Tibial artery (tissue), 4 donors: ENCODE measurements at regions not wholly inside any gene's neighbourhood (a gene's known extent, or its start where the extent isn't known, plus 50 kb on each side); places are given as distances from the start of the nearest gene placed in this dataset.

ENCODE experiments used
- DNase-seq, 2 donors: peaks; one replicate each; pipeline ENCODE4 v3.0.0-alpha.2; 2019
- H3K27ac ChIP-seq, 2 donors: fragments of 200-600 bp; sonication (generic) in 1 of 2; 1 replicate in 1 of 2; 2 replicates in 1 of 2; pipeline ENCODE4 v1.5.1; 2018 to 2019; ENCODE audit warnings: mild to moderate bottlenecking in 1 of 2
- H3K27me3 ChIP-seq, 2 donors: fragments of 200-600 bp; sonication (generic) in 1 of 2; one replicate each; pipeline versions ENCODE4 v1.5.1 to v1.6.0; 2016 to 2019
- H3K36me3 ChIP-seq, 3 donors: fragments of 200-600 bp; sonication (generic) in 2 of 3; one replicate each; pipeline ENCODE4 v1.5.1; 2016 to 2019; ENCODE audit warnings: mild to moderate bottlenecking in 2 of 3
- H3K4me1 ChIP-seq, 4 donors: fragments of 200-600 bp; sonication (generic) in 2 of 4; 1 replicate in 3 of 4; 2 replicates in 1 of 4; pipeline ENCODE4 v1.5.1; 2016 to 2019
- H3K4me3 ChIP-seq, 2 donors: fragments of 200-600 bp; sonication (generic) in 1 of 2; 1 replicate in 1 of 2; 2 replicates in 1 of 2; pipeline ENCODE4 v1.5.1; 2018 to 2019; ENCODE audit warnings: mild to moderate bottlenecking in 2 of 2
- H3K9me3 ChIP-seq, 3 donors: fragments of 200-600 bp; sonication (generic) in 1 of 3; one replicate each; pipeline ENCODE4 v1.5.1; 2016 to 2019
- intact Hi-C: fragments of 100-400 bp; cut with DNase I; formaldehyde crosslinking; loops from one replicate; pipeline ENCODE4 v1.15.0; 2023; ENCODE audit warnings: low total_unique reads
- TF ChIP-seq, protein P1 (sequence below), 2 experiments: fragments of 200-600 bp in 1 of 2; fragments of 450-650 bp in 1 of 2; IDR thresholded peaks; one replicate each; pipeline ENCODE4 v1.5.1; 2017 to 2019; ENCODE audit warnings: antibody characterized with exemption in 2 of 2, mild to moderate bottlenecking in 1 of 2, moderate library complexity in 1 of 2

DNA sequence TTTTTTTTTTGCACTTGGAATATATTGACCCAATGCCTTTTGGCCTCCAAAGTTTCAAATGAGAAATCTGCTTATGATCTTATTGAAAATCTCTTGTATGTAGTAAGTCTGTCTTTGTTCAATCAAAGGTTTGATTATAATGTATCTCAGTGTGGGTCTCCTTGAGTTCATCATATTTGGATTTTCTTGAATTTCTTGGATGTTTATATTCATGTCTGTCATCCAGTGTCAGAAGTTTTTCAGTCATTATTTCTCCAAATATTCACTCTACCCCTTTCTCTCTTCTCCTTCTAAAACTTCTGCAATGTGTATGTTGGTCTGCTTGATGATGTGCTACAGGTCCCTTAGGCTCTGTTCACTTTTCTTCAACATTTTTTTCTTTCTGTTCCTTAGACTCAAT lies 95.9 kb upstream of the PTPRK start:
- intact Hi-C loops: no loop called here
- TF ChIP-seq, protein P1, sequence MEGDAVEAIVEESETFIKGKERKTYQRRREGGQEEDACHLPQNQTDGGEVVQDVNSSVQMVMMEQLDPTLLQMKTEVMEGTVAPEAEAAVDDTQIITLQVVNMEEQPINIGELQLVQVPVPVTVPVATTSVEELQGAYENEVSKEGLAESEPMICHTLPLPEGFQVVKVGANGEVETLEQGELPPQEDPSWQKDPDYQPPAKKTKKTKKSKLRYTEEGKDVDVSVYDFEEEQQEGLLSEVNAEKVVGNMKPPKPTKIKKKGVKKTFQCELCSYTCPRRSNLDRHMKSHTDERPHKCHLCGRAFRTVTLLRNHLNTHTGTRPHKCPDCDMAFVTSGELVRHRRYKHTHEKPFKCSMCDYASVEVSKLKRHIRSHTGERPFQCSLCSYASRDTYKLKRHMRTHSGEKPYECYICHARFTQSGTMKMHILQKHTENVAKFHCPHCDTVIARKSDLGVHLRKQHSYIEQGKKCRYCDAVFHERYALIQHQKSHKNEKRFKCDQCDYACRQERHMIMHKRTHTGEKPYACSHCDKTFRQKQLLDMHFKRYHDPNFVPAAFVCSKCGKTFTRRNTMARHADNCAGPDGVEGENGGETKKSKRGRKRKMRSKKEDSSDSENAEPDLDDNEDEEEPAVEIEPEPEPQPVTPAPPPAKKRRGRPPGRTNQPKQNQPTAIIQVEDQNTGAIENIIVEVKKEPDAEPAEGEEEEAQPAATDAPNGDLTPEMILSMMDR (IDR thresholded peaks at IDR 0.05): no peak
- Histone ChIP-seq H3K27ac (no peak overlapping the region), H3K27me3 (no peaks in the 10 kb centered on the region), H3K4me3 (no peak overlapping the region), H3K4me1 (no peaks in the 10 kb centered on the region), H3K9me3 (no peaks in the 10 kb centered on the region), H3K36me3 (no peaks in the 10 kb centered on the region)
- no peak for DNase-seq

DNA sequence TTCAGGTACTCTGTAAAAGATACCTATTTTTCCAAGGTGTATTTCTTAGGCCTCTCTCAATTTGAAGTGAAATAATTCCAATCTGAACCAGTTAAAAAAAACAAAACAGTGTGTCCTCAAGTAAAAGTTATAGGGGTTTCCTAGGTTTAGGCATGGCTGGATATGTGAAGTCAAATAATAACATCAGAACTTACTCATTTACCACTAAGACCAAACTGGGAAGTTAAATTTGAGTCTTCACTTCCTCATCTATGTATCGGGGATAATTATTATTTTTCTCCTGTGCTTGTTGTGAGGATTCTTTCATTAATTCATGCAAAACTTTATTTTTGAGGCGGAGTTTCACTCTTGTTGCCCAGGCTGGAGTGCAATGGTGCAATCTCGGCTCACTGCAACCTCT lies 86.2 kb upstream of the PTPRK start:
- Histone ChIP-seq H3K9me3 (no peaks in the 10 kb centered on the region), H3K27me3 (no peaks in the 10 kb centered on the region), H3K4me3 (no peak overlapping the region), H3K4me1 (no peaks in the 10 kb centered on the region), H3K36me3 (no peaks in the 10 kb centered on the region), H3K27ac (no peak overlapping the region)
- TF ChIP-seq, protein P1 (IDR thresholded peaks at IDR 0.05): no peak
- no peak for DNase-seq
- intact Hi-C loops: no loop called here

DNA sequence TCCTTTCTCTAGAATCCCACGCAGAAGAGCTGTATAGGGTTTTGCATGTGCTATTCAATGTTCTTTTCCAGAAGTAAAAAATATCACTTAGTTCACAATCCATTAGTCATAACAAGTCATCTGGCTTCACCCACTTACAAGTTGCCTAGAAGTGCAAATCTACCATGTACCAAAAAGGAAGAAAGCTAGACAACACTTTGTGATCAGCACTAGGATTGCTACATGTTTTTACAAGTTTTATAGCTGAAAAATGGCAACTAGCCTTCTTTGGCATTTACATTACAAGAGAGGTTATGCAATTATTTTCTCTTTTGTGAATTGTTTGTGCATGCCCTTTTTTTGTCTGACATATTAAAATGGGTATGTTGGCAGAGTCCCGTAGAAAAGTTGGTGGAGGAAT lies 85.6 kb upstream of the PTPRK start:
- DNase-seq: no peak
- intact Hi-C loops: no loop called here
- TF ChIP-seq, protein P1 (IDR thresholded peaks at IDR 0.05): no peak

DNA sequence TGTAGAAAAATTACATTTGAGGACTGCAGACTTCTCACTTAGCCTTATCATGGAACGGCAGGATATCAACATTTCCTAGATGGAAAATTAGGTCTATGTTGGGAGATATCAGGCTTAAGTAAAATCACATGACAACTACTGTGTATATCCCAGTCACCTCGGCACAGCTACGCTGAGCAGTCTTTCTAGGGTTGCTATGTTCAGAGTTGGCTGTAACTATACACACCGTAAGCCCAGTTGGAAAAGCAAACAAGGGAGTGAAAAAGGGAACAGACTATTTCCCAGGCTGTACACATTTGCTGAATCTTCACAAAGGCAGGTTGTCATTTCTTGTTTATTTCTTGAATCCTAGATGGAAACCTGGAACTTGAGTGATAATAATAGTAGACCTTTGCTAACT lies 80.7 kb upstream of the PTPRK start:
- Histone ChIP-seq H3K4me3 (no peak overlapping the region), H3K27me3 (no peaks in the 10 kb centered on the region), H3K9me3 (no peaks in the 10 kb centered on the region), H3K36me3 (no peaks in the 10 kb centered on the region), H3K4me1 (peaks cover 0 to 9% (median 3%) of the 10 kb centered on the region in 4 donors), H3K27ac (no peak overlapping the region)
- DNase-seq: no peak
- intact Hi-C loops: no loop called here
- TF ChIP-seq, protein P1 (IDR thresholded peaks at IDR 0.05): no peak

More for the DNA sequence above, 85.6 kb upstream of the PTPRK start:
- Histone ChIP-seq H3K27ac (no peak overlapping the region), H3K36me3 (no peaks in the 10 kb centered on the region), H3K9me3 (no peaks in the 10 kb centered on the region), H3K4me3 (no peak overlapping the region), H3K4me1 (no peaks in the 10 kb centered on the region), H3K27me3 (no peaks in the 10 kb centered on the region)

DNA sequence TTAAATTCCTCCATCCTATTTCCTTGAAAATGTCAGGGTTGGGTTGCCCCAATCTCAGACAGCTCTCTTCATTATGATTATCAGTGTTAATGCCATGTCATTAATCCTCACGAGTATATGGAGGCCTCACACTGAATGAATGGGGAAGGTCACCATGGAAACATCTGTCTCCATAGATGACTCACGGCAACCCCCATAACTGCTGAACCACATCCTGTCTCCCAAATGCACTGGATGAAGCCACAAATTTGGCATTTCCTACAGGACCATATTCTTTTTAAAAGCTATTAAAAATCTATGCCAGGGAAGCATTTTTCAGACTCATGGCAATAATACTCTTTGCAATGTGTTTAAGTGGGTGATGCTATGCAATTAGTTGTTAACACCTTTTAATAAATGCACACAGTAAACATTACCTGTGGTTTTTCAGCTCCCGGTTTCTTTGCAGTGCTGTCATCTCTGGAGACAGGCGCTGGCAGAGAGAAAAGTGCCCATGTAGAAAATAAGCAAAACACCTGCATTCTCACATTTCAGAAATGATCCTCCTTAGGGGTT lies 80.1 kb upstream of the PTPRK start:
- Histone ChIP-seq H3K36me3 (no peaks in the 10 kb centered on the region), H3K9me3 (no peaks in the 10 kb centered on the region), H3K27ac (no peak overlapping the region), H3K4me3 (no peak overlapping the region), H3K4me1 (peaks cover 0 to 15% (median 4%) of the 10 kb centered on the region in 4 donors), H3K27me3 (no peaks in the 10 kb centered on the region)
- DNase-seq: no peak
- intact Hi-C loops: no loop called here
- TF ChIP-seq, protein P1 (IDR thresholded peaks at IDR 0.05): no peak

DNA sequence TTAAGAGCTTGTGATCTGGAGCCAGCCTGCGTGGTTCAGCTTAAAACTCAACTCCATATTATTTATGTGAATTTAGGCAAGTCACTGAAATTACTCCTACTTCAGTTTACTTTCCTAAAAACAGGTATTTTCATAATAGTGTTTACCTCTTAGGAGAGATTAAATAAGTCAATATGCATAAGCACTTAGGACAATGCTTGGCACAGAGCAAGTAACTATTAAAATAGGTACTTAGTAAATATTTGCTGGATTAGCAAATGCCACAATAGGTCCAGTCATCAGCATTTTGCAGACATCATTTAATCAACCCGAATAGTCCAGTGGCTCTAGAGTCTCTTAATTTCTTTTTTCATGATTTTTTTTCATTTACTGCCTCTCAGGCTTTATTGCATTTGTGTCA lies 78.6 kb upstream of the PTPRK start:
- H3K4me1 ChIP-seq: peaks cover 0 to 19% (median 4%) of the 10 kb centered on the region in 4 donors
- no peak overlapping the region for H3K4me3 ChIP-seq
- H3K27me3 ChIP-seq: no peaks in the 10 kb centered on the region
- H3K9me3 ChIP-seq: no peaks in the 10 kb centered on the region
- DNase-seq: no peak
- intact Hi-C loops: no loop called here
- TF ChIP-seq, protein P1 (IDR thresholded peaks at IDR 0.05): no peak
- no peaks in the 10 kb centered on the region for H3K36me3 ChIP-seq
- H3K27ac ChIP-seq: no peak overlapping the region
